ENCODE measurements at regions not wholly inside any gene's neighbourhood (a gene's known extent, or its start where the extent isn't known, plus 50 kb on each side); places are given as distances from the start of the nearest gene placed in this dataset.

- no peak for DNase-seq (ENCODE audit: insufficient read length, low spot score)
- no peak for TF ChIP-seq POLR2A (IDR thresholded peaks at IDR 0.05; ENCODE audit: low read depth, low read length)
- FAIRE-seq, result no peak
These were observed 137.4 kb upstream of the SLC7A14 start for GRCh38 chr3:170723241-170723640.

GRCh38 chr3:170721563-170721962 lies 135.7 kb upstream of the SLC7A14 start:
- FAIRE-seq (no peak), DNase-seq (ENCODE audit: insufficient read length, low spot score) (no peak)
- no peak for TF ChIP-seq POLR2A (IDR thresholded peaks at IDR 0.05; ENCODE audit: low read depth, low read length)

- FAIRE-seq (peak; percentile 53), DNase-seq (ENCODE audit: insufficient read length, low spot score) (no peak)
- TF ChIP-seq POLR2A (IDR thresholded peaks at IDR 0.05; ENCODE audit: low read depth, low read length), result no peak
These were observed 133.4 kb upstream of the SLC7A14 start for GRCh38 chr3:170719300-170719699.

- DNase-seq (ENCODE audit: insufficient read length, low spot score), result no peak
- FAIRE-seq, result no peak
- no peak for TF ChIP-seq POLR2A (IDR thresholded peaks at IDR 0.05; ENCODE audit: low read depth, low read length)
These were observed 133.0 kb upstream of the SLC7A14 start for GRCh38 chr3:170718848-170719247.

GRCh38 chr3:170717410-170718402 lies 131.8 kb upstream of the SLC7A14 start:
- peak; percentile 86 for FAIRE-seq
- TF ChIP-seq POLR2A (IDR thresholded peaks at IDR 0.05; ENCODE audit: low read depth, low read length), result no peak
- DNase-seq (ENCODE audit: insufficient read length, low spot score), result no peak

GRCh38 chr3:170716172-170716805 lies 130.4 kb upstream of the SLC7A14 start:
- DNase-seq (ENCODE audit: insufficient read length, low spot score), result no peak
- FAIRE-seq, result no peak
- no peak for TF ChIP-seq POLR2A (IDR thresholded peaks at IDR 0.05; ENCODE audit: low read depth, low read length)

GRCh38 chr3:170714562-170715535 lies 129.0 kb upstream of the SLC7A14 start:
- FAIRE-seq (peak; percentile 67), DNase-seq (ENCODE audit: insufficient read length, low spot score) (no peak)
- no peak for TF ChIP-seq POLR2A (IDR thresholded peaks at IDR 0.05; ENCODE audit: low read depth, low read length)

GRCh38 chr3:170714122-170714521 lies 128.2 kb upstream of the SLC7A14 start:
- DNase-seq (ENCODE audit: insufficient read length, low spot score), result no peak
- peak; percentile 72 for FAIRE-seq
- no peak for TF ChIP-seq POLR2A (IDR thresholded peaks at IDR 0.05; ENCODE audit: low read depth, low read length)

- DNase-seq (ENCODE audit: insufficient read length, low spot score) (no peak), FAIRE-seq (peak; percentile 11)
- no peak for TF ChIP-seq POLR2A (IDR thresholded peaks at IDR 0.05; ENCODE audit: low read depth, low read length)
These were observed 127.8 kb upstream of the SLC7A14 start for GRCh38 chr3:170713653-170714052.

DNA sequence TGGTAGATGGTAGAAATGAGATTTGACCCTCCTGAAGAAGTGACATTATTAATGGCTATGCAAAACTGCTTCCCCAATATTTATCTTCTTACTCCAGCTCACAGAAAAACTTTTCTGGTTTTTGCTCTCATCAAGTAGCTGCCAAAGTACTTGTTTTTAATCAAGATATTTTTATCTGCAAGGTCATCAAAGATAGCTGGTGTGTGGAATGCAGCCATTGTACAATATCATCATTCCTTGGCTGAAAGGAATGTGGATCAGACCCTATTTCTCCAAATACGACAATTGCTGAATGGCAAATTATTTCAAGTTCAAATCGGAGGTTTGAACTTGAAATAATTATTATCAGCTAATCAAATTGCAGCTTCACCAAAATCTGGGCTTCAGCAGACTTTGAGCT lies 126.9 kb upstream of the SLC7A14 start:
- no peak for DNase-seq (ENCODE audit: insufficient read length, low spot score)
- no peak for FAIRE-seq
- no peak for TF ChIP-seq POLR2A (IDR thresholded peaks at IDR 0.05; ENCODE audit: low read depth, low read length)

GRCh38 chr3:170712336-170712735 lies 126.5 kb upstream of the SLC7A14 start:
- DNase-seq (ENCODE audit: insufficient read length, low spot score) (no peak), FAIRE-seq (no peak)
- no peak for TF ChIP-seq POLR2A (IDR thresholded peaks at IDR 0.05; ENCODE audit: low read depth, low read length)

DNA sequence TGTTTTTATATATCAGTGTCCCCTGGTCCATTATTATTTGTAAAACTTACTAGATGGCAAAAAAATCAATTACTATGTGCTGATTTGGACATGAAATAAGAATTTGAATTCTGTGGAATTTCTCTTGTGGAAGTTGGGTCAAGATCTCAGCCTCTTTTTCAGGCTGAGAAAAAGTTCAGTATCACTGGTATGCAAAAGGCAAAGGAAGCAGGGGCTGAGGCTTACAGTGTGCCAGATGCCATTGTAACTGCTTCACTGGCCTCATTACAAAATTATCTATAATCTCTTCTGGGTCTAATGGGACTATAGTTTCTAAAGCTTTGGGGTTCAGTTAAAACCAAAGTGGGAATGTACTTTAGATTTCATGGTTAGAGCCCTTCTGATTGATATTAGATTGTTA lies 125.9 kb upstream of the SLC7A14 start:
- FAIRE-seq (no peak), DNase-seq (ENCODE audit: insufficient read length, low spot score) (no peak)
- no peak for TF ChIP-seq POLR2A (IDR thresholded peaks at IDR 0.05; ENCODE audit: low read depth, low read length)

DNA sequence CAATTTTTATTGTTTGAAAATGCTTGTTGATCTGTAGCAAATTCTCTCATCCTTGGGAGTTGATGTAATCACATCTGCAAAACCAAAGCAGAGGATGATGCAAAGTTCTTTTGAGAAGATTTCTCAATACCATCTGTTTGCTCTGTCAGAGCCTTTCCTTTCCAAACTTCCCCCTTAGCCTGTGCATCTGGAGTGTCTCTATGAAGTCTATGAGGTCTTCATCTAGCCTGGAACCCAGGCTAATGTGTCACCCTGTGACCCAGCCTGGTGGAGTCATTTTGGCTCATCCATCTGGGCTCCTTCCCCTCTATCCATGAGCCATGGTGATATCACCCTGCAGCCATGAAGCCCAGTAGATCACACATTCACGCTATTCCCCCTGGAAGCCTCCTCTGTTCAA lies 123.2 kb upstream of the SLC7A14 start:
- DNase-seq (ENCODE audit: insufficient read length, low spot score) (no peak), FAIRE-seq (no peak)
- no peak for TF ChIP-seq POLR2A (IDR thresholded peaks at IDR 0.05; ENCODE audit: low read depth, low read length)

- FAIRE-seq, result no peak
- no peak for DNase-seq (ENCODE audit: insufficient read length, low spot score)
- TF ChIP-seq POLR2A (IDR thresholded peaks at IDR 0.05; ENCODE audit: low read depth, low read length), result no peak
These were observed 122.0 kb upstream of the SLC7A14 start for GRCh38 chr3:170707899-170708298.
